ENCODE measurements at regions not wholly inside any gene's neighbourhood (a gene's known extent, or its start where the extent isn't known, plus 50 kb on each side); places are given as distances from the start of the nearest gene placed in this dataset.

- H3F3A ChIP-seq (ENCODE audit: low read length, unreplicated experiment), result no peaks in the 10 kb centered on the region
- H3K27ac ChIP-seq (ENCODE audit: low read length), result no peak overlapping the region
- no peaks in the 10 kb centered on the region for H3K79me2 ChIP-seq (ENCODE audit: low read length)
- BruUV-seq (replicated peaks), result no TSS peak
- no peaks in the 10 kb centered on the region for H3K4me1 ChIP-seq (ENCODE audit: insufficient read depth, low read length)
- H3K9me3 ChIP-seq (ENCODE audit: low read length), result no peaks in the 10 kb centered on the region
- no peaks in the 10 kb centered on the region for H3K27me3 ChIP-seq (ENCODE audit: low read length)
- H4K20me1 ChIP-seq (ENCODE audit: low read length), result no peaks in the 10 kb centered on the region
- DNase-seq (no peak), ATAC-seq (no peak)
- H3K4me2 ChIP-seq (ENCODE audit: low read length), result no peak overlapping the region
- CTCF ChIA-PET, result no interaction called here
- no peak overlapping the region for H3K9ac ChIP-seq (ENCODE audit: low read length)
- POLR2A ChIA-PET (ENCODE audit: unreplicated experiment), result no interaction called here
- no peaks in the 10 kb centered on the region for H3K36me3 ChIP-seq (ENCODE audit: low read depth, low read length)
- no peak overlapping the region for H3K4me3 ChIP-seq (ENCODE audit: low read length)
- no peak for TF ChIP-seq EZH2 (IDR thresholded peaks at IDR 0.05; ENCODE audit: low read length, unreplicated experiment)
- TF ChIP-seq EZH2phosphoT487 (IDR thresholded peaks at IDR 0.05; ENCODE audit: borderline replicate concordance, low read length), result no peak
- no peak for TF ChIP-seq CTCF (conservative IDR thresholded peaks at IDR 0.05; ENCODE audit: low read depth, low read length)
- no peak overlapping the region for H2AFZ ChIP-seq (ENCODE audit: low read length)
- intact Hi-C loops (cut with micrococcal nuclease), result no loop called here
- no peaks in the 10 kb centered on the region for H3K9me2 ChIP-seq (replicated peaks; ENCODE audit: low read length)
Observed at GRCh38 chr2:185934232-185934631, 195.6 kb downstream of the FSIP2 start.

GRCh38 chr2:185939858-185940257 lies 201.3 kb downstream of the FSIP2 start:
- no peaks in the 10 kb centered on the region for H4K20me1 ChIP-seq (ENCODE audit: low read length)
- DNase-seq (no peak), ATAC-seq (no peak)
- POLR2A ChIA-PET (ENCODE audit: unreplicated experiment), result no interaction called here
- H3K27ac ChIP-seq (ENCODE audit: low read length), result no peak overlapping the region
- H3K27me3 ChIP-seq (ENCODE audit: low read length), result no peaks in the 10 kb centered on the region
- TF ChIP-seq EZH2phosphoT487 (IDR thresholded peaks at IDR 0.05; ENCODE audit: borderline replicate concordance, low read length) (no peak), CTCF (conservative IDR thresholded peaks at IDR 0.05; ENCODE audit: low read depth, low read length) (no peak)
- no peaks in the 10 kb centered on the region for H3K4me1 ChIP-seq (ENCODE audit: insufficient read depth, low read length)
- H3K4me3 ChIP-seq (ENCODE audit: low read length), result no peak overlapping the region
- no peaks in the 10 kb centered on the region for H3K9me2 ChIP-seq (replicated peaks; ENCODE audit: low read length)
- intact Hi-C loops (cut with micrococcal nuclease), result no loop called here
- H3K9me3 ChIP-seq (ENCODE audit: low read length), result no peaks in the 10 kb centered on the region
- H2AFZ ChIP-seq (ENCODE audit: low read length), result no peak overlapping the region
- no peaks in the 10 kb centered on the region for H3F3A ChIP-seq (ENCODE audit: low read length, unreplicated experiment)
- no peaks in the 10 kb centered on the region for H3K79me2 ChIP-seq (ENCODE audit: low read length)
- H3K36me3 ChIP-seq (ENCODE audit: low read depth, low read length), result no peaks in the 10 kb centered on the region
- BruUV-seq (replicated peaks), result no TSS peak
- H3K9ac ChIP-seq (ENCODE audit: low read length), result no peak overlapping the region
- CTCF ChIA-PET, result no interaction called here
- H3K4me2 ChIP-seq (ENCODE audit: low read length), result no peak overlapping the region

GRCh38 chr2:185942855-185943254 lies 204.3 kb downstream of the FSIP2 start:
- H3K4me3 ChIP-seq (ENCODE audit: low read length), result no peak overlapping the region
- no peaks in the 10 kb centered on the region for H3F3A ChIP-seq (ENCODE audit: low read length, unreplicated experiment)
- ChIA-PET CTCF (no interaction called here), POLR2A (ENCODE audit: unreplicated experiment) (no interaction called here)
- intact Hi-C loops (cut with micrococcal nuclease), result no loop called here
- no peaks in the 10 kb centered on the region for H3K27me3 ChIP-seq (ENCODE audit: low read length)
- H3K4me2 ChIP-seq (ENCODE audit: low read length), result no peak overlapping the region
- H3K36me3 ChIP-seq (ENCODE audit: low read depth, low read length), result no peaks in the 10 kb centered on the region
- no peak for TF ChIP-seq EZH2phosphoT487 (IDR thresholded peaks at IDR 0.05; ENCODE audit: borderline replicate concordance, low read length)
- no peak for TF ChIP-seq CTCF (conservative IDR thresholded peaks at IDR 0.05; ENCODE audit: low read depth, low read length)
- TF ChIP-seq EZH2 (IDR thresholded peaks at IDR 0.05; ENCODE audit: low read length, unreplicated experiment), result no peak
- H3K9me2 ChIP-seq (replicated peaks; ENCODE audit: low read length), result no peaks in the 10 kb centered on the region
- no peak for DNase-seq
- no peak overlapping the region for H2AFZ ChIP-seq (ENCODE audit: low read length)
- ATAC-seq, result no peak
- no peaks in the 10 kb centered on the region for H3K79me2 ChIP-seq (ENCODE audit: low read length)
- H3K4me1 ChIP-seq (ENCODE audit: insufficient read depth, low read length), result no peaks in the 10 kb centered on the region
- no peak overlapping the region for H3K27ac ChIP-seq (ENCODE audit: low read length)
- no peaks in the 10 kb centered on the region for H3K9me3 ChIP-seq (ENCODE audit: low read length)
- H4K20me1 ChIP-seq (ENCODE audit: low read length), result no peaks in the 10 kb centered on the region
- BruUV-seq (replicated peaks), result no TSS peak
- H3K9ac ChIP-seq (ENCODE audit: low read length), result no peak overlapping the region

All from PC-3 (cell line).